HG02973 (cell line): ENCODE measurements at regions not wholly inside any gene's neighbourhood (a gene's known extent, or its start where the extent isn't known, plus 50 kb on each side); places are given as distances from the start of the nearest gene placed in this dataset.

Experiments
- ATAC-seq: cut with Tn5 transposase; IDR thresholded peaks from one replicate; pipeline ENCODE4 v1.9.1; 2021; ENCODE audit warnings: moderate library complexity; ENCODE audit not compliant: unreplicated experiment

DNA sequence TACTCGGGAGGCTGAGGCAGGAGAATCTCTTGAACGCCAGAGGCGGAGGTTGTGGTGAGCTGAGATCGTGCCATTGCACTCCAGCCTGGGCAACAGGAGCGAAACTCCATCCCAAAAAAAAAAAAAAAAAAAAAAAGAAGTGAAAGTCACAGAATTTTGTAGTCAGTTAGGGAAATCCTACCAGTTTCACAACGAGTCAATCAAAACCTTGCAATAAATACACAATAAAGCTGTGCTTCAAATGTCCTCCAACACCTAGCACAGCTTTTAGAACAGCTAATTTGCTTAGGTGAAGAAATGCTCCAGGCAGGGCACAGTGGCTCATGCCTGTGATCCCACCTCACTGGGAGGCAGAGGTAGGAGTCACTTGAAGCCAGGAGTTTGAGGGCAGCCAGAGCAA lies 112.8 kb upstream of the ATF7IP start:
- ATAC-seq = no peak

DNA sequence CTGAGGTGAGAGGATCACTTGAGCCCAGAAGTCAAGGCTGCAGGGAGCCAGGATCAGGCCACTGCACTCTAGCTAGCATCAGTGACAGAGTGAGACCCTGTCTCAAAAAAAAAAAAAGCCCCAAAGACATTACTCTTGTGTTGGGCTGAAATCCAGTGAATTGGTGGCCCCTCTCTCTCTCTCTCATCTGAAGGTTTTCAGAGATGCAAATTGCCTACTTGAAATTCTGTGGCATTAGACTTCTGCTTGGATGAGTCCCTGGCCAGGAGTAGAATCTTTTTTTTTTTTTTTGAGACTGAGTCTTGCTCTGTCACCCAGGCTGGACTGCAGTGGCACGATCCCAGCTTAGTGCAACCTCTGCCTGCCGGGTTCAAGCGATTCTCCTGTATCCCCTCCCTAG lies 112.0 kb upstream of the ATF7IP start:
- ATAC-seq = no peak

DNA sequence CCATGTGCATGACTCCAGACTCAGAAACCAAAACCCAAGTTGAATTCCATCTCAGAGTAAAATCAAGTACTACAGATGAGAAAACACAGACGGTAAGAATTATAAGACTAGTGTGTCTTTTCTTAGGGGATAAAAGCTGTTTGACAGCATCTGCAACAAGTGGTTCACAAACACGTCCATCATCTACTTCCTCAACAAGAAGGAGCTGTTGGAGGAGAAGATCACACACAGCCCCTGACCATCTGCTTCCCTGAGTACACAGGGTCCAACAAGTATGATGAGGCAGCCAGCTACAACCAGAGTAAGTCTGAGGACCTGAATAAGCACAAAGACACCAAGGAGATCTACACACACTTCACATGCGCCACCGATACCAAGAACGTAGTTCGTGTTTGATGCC lies 110.7 kb upstream of the ATF7IP start:
- ATAC-seq = no peak

DNA sequence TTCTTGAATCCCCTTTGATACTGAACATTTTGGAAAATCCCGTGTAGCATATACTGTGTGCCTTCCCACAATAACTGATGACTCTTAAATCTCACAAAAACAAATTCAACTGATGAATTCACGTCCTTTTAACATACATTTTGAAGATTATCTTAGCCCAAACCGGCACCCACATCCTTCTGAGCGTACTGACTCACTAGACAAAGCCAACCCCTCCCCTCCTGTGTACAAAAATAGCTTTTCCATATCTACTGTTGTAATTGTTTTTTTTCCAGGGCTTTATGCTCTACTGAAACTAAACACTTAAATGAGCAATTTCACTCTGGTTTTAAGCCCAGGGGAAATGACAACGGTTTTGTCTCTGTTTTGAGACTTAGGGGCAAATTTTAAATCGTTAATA lies 109.4 kb upstream of the ATF7IP start:
- no peak for ATAC-seq

DNA sequence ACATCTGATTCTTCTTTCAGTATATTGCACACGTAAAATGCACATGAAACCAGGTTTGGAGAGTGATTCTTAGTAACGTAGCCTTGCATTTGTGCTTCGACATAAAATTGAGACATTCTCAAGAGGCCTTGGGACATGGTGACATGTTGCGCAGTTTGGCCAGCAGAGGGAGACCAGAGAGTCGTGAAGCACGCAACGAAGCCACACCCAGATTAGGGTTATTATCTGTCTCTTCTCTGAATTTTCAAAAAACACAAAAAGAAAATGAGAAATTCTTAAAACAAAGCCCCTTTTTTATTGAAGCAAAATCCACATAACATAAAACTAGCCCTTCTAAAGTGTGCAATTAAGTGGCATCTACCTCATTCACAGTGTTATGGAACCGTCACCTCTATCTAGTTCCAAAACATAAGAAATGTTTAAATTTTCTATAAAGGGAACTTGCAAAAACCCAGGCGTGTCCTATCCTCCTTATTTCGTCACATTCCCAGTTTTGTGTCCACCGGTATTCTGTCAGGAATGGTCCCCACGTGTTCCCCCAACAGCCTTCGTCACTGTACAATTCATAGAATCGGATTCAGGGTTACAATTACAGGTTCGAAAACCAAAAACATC lies 108.8 kb upstream of the ATF7IP start:
- ATAC-seq = no peak

DNA sequence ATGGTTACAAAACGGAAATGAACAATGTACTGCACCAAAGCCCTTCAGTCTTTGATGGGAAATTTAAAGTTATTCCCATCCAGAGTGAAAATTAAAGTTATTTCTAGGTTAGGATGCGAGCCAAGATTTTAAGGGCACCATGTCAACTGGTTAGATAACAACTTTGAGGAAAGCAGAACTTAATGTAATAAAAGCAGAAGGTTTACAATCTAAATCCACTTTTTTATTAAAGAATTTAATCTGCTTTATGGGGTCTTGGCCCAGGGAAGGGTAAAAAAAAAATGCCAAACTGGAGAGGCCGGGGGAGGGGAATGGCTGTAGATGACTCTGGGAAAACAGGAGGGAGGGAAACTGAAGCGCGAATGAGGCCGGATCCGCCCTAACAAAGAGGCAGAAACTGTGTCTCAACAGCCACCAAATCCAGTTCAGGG lies 108.2 kb upstream of the ATF7IP start:
- no peak for ATAC-seq

DNA sequence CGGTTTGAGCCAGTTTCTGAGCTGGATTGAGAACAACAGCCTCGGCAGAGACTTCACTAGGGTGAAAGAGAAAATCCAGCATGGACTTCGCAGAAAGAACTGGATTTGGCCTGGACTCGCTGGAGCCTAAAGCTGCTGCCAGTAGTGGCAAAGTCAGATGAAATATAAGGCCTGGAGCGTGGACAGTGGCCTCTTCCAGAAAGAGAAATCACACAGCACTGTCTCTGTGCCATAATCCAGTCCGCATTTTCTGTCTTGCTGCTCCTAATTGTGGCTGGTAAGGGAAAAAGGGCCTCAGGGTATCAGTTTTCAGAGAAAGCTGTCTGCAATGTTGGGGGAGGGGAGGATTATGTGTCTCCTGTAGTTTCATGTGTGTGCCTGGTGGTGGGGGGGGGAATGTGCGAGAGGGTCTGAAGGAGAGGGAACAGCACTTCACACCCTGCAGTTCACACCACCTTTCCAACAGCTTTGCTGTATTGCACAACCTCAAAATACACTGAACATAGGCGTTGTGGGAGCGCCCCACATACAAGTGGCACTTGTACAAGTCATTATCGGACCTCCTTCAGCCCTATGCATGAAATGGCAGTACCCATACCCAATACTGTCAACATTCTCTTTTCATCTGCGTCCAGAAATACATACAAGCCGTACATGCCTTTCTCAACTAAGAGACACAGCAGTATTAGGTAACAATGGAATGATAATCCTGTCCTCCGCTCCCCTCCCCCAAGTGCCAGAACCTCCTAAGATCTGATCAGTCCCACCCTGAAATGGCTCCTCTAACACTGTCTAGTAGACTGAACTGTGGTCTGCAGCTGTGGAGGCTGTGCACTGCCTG lies 107.5 kb upstream of the ATF7IP start:
- peak; percentile 46 for ATAC-seq

DNA sequence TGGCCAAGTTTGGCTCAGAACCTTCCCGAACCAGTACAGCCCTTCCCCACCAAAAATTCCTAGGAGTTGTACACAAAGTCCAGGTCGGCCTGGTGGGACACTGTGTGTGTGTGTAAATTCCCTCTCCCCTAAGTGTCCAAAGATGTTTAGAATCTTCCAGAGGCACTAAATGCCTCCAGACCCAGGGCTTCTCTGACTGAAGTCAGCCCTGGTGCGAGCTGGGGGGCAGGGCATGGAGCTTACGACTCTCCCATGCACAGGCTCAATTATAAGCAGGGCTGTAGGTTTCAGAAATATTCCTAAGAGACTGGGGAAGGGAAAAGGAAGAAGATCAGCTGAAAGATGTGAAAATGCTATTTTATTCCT lies 106.9 kb upstream of the ATF7IP start:
- no peak for ATAC-seq

DNA sequence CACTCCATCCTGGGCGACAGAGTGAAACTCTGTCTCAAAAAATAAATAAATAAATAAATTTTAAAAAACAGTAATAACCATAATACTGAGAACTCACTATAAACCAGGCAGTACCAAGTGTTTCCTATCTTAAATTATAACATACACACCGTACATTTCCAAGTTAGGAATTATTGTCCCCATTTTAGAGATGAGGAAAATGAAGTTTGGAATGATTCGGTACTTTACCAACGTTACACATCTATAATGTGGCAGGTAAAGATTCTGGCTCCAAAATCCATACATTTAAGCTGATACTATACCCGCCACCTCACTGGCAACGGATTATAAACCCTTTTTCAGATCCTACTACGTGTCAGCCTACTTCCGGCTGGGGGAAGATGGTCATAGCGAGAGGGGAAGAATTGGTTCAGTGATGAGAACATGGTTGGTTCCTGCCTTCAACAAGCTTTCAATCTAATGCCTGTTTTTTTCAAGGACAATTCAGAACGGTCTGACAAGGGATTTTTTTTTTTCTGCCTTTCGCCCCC lies 105.9 kb upstream of the ATF7IP start:
- ATAC-seq = no peak

DNA sequence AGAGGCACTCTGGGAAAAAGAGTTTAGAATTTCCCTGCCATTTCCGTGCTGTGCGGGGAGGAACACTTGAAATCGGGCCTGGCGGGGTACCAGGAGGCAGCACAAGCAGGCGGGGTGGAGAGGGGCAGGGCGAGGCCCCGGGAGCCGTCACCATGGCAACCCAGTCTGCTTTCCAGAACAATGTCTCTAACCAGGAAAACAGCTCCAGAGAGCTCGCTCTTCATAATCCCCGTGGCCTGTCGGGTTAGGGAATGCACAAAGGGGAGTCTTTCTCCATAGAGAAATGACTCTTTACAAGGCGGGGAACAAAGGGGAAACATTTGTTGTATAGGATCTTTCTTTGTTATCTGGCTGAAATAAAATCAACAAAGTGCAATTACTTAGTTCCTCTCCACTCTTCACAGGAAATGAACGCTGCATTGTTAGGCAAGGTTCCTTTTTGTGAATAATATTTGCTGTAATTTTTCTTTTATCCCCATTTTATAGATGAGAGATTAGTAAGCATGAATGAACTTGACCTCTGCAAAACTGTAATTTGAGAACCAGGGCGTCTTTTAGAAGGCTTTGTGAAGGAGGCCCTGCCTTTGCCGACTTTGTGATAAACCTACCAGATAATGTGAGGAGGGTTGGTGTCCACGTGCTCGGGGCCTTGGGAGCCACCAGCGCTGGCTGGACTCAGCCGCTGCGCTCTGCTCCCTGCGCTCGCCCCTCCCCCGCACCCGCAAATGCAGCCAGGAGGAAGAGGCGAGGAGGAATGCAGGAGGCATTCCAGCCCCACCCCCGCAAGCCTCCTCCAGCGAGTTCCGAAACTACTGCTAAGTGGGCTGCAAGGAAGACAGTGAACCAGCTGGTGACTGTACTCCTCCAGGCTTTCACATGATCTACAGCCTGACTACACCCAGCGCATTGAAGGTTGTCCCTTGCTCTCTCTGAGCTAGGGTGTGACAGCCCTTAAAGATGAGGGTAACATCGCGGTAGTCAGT lies 105.2 kb upstream of the ATF7IP start:
- ATAC-seq = no peak

DNA sequence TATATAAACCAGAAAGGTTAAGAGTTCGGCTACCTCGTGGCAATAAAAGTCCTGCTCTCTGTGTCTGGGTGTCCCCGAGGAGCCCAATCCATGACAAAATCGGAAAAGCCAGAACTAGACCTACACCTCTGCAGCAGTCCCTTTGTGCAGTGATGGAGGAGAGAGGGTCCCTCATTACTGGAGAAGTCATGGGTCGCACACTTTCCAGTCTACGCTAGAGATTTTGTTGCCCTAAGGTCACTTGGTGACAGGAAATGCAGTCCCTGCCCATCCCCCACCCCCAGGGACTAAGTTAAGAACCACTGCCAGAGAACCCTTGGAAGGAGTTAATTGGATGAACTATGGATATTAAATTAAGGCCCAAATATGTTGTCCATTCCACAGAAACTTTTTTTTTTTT lies 104.4 kb upstream of the ATF7IP start:
- ATAC-seq = no peak

DNA sequence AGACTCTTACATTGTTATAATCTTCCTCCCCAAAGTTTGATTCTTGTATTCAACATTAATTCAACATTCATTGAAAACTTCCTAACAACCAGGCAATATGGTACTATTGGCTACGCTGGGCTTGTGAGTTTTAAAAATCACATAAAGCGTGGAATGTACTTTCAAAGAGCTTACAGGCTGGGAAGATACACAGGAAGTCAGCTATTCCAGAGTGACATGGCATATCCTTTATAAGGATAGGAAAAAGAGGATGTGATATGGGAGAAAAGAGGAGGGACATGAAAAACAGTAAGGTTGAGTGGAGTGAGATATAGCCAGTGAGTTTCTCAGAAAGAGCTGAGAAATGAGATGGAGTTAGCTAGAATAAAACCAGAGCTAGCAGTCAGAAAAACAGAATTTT lies 103.6 kb upstream of the ATF7IP start:
- no peak for ATAC-seq

DNA sequence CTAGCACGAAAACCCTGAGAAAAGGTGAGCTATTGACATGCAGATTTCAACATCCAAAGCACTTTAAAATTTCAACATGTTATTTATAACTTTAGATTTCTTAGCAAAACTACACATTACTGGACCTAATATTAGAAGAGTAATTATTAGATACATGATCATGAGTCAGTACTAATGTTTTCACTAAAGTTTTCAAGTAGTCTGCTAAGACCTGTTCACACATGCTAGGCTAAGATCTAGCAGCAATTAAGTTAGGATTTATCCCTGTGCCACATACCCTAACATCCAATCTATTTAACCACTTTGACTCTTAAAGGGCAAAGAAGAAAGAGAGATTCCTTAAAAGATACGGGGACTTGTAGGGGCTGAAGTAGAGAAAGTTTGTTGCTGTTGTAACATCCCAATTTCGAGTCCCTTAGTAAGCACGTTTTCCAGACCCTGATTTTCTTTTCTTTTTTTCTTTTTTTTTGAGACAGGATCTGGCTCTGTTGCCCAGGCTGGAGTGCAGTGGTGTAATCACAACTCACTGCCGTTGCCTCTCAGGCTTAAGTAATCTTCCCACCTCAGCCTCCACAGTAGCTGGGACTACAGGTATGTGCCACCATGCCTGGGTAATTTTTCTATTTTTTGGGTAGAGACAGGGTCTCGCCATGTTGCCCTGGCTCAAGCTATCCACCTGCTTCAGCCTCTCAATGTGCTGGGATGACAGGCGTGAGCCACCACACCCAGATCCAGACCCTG lies 102.5 kb upstream of the ATF7IP start:
- ATAC-seq = no peak

DNA sequence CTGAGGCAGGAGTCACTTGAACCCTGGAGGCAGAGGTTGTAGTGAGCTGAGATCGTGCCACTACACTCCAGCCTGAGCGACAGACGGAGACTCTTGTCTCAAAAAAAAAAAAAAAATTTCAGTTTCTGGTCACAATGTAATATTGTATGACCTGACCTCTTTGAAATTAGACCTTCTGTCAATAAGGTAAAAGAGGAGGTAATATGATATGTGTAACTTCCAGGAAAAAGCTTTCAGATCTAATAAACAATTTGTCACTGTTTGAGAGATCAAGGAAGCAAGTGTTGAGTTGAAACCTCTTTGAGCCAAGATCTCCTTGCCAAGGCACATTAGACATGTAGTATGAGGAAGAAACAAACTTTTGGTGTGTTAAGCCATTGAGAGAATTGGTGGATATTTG lies 101.7 kb upstream of the ATF7IP start:
- ATAC-seq = no peak

DNA sequence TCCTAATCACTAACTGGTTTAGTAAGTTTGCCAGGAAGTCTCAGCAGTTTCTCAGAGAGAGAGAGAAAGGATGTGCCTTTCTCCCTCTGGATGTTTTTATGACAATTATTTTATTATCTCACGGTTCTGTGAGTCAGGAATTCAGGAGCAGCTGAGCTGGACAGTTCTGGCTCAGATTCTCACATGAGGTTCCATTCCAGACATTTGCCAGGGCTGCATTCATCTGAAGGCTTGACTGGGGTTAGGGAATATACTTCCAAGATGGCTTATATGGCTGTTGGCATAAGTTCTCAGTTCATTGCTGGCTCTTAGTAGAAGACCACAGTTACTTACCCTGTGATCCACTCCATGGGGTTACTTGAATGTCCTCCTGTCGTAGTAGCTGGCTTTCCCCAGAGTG lies 101.2 kb upstream of the ATF7IP start:
- ATAC-seq = no peak

DNA sequence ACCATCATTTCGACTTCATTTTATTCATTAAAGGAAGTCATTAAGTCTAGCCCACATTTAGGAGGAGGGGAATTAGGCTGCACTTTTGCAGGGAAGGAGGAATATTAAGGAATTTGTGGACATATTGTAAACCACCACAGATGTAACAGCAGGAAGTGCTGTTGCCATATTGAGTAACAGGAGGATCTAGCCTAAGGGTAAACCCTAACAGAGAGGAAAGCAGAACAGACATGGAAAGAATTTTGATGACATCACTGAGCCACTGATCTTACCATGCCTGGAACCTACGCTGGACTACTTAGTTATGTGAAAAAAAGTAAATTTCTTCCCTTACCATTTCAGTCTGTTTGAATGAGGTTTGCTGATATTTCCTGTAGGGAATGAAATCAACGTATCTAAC lies 100.7 kb upstream of the ATF7IP start:
- ATAC-seq = no peak

DNA sequence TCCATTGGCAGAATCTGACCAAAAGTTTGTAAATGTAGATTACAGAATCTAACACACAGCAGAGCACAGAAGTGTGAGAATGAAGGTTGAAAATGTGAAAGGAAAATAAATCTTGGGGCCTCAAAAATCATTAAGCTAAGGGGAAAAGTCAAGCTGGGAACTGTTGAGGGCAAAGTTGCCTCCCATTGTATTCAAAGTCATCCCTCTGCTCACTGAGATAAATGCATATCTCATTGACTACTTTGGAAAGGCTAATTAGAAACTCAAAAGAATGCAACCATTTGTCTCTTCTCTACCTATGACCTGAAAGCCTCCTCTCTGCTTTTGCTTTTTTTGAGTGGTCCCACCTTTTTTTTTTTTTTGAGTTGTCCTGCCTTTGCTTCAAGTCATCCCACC lies 97.4 kb upstream of the ATF7IP start:
- ATAC-seq = no peak

DNA sequence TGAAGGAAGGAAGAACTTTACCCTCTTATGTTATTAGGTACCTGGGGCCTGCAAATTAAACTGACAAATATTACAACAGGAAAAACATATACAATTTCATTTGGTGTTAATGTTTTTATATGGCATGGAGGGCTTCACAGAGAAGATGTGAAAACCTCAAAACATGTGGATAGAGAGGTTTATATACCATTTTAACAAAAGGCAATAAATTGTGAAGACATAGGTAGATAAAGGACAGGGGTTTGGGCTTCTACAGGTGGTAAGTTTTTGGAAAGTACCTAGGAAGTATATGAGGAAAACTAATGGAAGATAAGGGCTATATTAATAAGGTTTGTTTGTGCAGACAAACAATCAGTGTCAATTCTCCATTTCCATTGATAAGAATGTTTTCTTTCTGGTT lies 95.1 kb upstream of the ATF7IP start:
- no peak for ATAC-seq

DNA sequence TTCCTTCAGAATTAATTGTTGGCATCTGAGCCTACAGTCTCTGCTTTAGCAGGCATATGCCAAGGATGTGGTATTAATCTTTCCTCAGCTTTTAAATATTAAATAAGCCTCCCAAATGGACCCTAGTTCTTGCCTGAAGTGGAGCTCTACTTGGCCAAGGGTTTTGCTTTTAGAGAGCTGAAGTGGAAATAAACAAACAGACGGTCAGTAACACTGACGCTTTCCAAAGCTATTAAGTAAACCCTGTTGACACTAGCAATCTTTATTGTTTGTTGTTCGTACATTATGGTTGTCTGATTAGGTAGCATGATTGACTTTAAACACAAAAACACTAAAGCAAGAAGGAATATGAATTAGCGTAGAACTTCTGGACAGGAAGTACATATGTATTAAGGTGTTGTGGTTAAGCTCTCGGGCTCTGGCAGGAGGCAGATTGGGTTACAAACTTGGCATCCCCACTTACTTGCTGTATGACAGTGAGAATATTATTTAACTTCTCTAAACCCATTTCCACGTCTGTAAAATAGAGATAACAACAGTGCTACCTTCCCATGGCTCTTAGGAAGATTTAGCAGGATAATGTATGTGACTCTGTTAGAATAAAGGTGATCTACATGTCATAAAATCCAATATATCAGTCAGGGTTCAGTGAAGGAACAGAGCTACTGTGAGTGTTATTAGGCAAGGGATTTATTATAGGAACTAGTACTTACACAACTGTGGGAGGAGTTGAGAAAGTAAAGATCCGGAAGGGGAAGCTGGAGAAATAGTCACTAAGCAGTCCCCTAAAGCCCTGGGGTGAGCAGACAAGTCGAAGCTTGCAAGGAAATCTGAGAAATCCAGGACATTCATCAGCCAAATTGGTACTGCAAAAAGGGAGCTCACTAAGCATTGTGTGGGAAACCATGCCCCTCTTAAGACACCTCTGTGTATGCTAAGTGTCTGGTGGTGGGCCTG lies 92.2 kb upstream of the ATF7IP start:
- ATAC-seq = no peak

DNA sequence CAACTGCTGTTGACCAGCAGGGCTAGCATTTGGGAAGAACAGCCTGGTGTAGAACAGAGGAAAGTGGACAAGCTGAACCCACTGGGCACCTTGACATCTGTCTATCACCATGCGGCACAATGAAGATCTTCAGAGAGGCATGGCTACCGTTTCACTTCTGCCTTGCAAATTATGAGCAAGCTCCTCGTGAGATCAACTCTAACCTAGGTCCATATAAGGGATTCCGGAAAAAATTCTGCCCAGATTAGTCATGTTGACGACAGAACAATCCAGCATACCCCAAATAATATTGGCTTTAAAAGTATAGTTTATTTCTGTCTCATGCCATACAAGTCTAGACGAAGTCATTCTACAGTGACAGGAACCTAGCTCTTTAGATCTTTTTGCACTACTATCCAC lies 91.6 kb upstream of the ATF7IP start:
- no peak for ATAC-seq
